GM18861 (cell line): ENCODE measurements at regions not wholly inside any gene's neighbourhood (a gene's known extent, or its start where the extent isn't known, plus 50 kb on each side); places are given as distances from the start of the nearest gene placed in this dataset.

Experiments used
- ATAC-seq: cut with Tn5 transposase; IDR thresholded peaks from one replicate; pipeline ENCODE4 v1.9.1; 2021; ENCODE audit not compliant: unreplicated experiment

GRCh38 chr5:155831491-155831890, 495.5 kb upstream of the SGCD start:
- no peak for ATAC-seq

- no peak for ATAC-seq
These were observed 493.7 kb upstream of the SGCD start for GRCh38 chr5:155833287-155833686.

GRCh38 chr5:155834271-155834975, 492.5 kb upstream of the SGCD start:
- no peak for ATAC-seq

- no peak for ATAC-seq
These were observed 490.7 kb upstream of the SGCD start for GRCh38 chr5:155836089-155836803.

- no peak for ATAC-seq
These were observed 488.6 kb upstream of the SGCD start for GRCh38 chr5:155838394-155838793.

- no peak for ATAC-seq
These were observed 487.5 kb upstream of the SGCD start for GRCh38 chr5:155839251-155840037.

GRCh38 chr5:155844542-155844941, 482.4 kb upstream of the SGCD start:
- ATAC-seq: no peak

GRCh38 chr5:155850370-155850769, 476.6 kb upstream of the SGCD start:
- ATAC-seq: no peak

GRCh38 chr5:155866971-155867370, 460.0 kb upstream of the SGCD start:
- ATAC-seq: no peak

- ATAC-seq: no peak
These were observed 459.4 kb upstream of the SGCD start for GRCh38 chr5:155867522-155868088.

GRCh38 chr5:155870636-155871035, 456.3 kb upstream of the SGCD start:
- no peak for ATAC-seq

GRCh38 chr5:155871623-155872022, 455.3 kb upstream of the SGCD start:
- no peak for ATAC-seq

GRCh38 chr5:155872629-155873220, 454.2 kb upstream of the SGCD start:
- ATAC-seq: no peak

- ATAC-seq: no peak
These were observed 447.9 kb upstream of the SGCD start for GRCh38 chr5:155878991-155879575.

- no peak for ATAC-seq
These were observed 442.9 kb upstream of the SGCD start for GRCh38 chr5:155884041-155884440.

GRCh38 chr5:155885199-155885598, 441.8 kb upstream of the SGCD start:
- no peak for ATAC-seq

GRCh38 chr5:155886311-155887031, 440.5 kb upstream of the SGCD start:
- ATAC-seq: no peak

- no peak for ATAC-seq
These were observed 431.5 kb upstream of the SGCD start for GRCh38 chr5:155895484-155895883.

- no peak for ATAC-seq
These were observed 429.2 kb upstream of the SGCD start for GRCh38 chr5:155897761-155898160.

- no peak for ATAC-seq
These were observed 428.7 kb upstream of the SGCD start for GRCh38 chr5:155898284-155898683.
